B cell (primary cell): ENCODE measurements at regions not wholly inside any gene's neighbourhood (a gene's known extent, or its start where the extent isn't known, plus 50 kb on each side); places are given as distances from the start of the nearest gene placed in this dataset.

Experiments used
- ATAC-seq: fragments of 200-7000 bp; cut with Tn5 transposase; one replicate; pipeline ENCODE4 v1.10.0; 2021; ENCODE audit warnings: low read depth, mild to moderate bottlenecking, moderate number of reproducible peaks, moderate library complexity
- CTCF ChIA-PET: fragments of 350-600 bp; sonication (Branson Sonifier 250); formaldehyde crosslinking; loops from one replicate; lab custom pipeline; 2021; ENCODE audit warnings: antibody characterized with exemption, inconsistent platforms; lab: Charles Lee
- POLR2A ChIA-PET: fragments of 350-600 bp; sonication (Branson Sonifier 250); formaldehyde crosslinking; loops from one replicate; lab custom pipeline; 2021; ENCODE audit warnings: antibody characterized with exemption; lab: Charles Lee
- DNase-seq: peaks from one replicate; pipeline ENCODE4 v3.0.0; 2013
- H2AFZ ChIP-seq: 2 replicates; pipeline ENCODE4 v1.6.1; 2012; ENCODE audit warnings: mild to moderate bottlenecking, low read depth, low read length; ENCODE audit not compliant: insufficient read depth, poor library complexity, severe bottlenecking
- H3K27ac ChIP-seq, 2 donors: 1 replicate in 1 of 2; 2 replicates in 1 of 2; pipeline ENCODE4 v1.5.1; 2012 to 2013; ENCODE audit warnings: low read length in 2 of 2, mild to moderate bottlenecking in 2 of 2, moderate library complexity in 1 of 2
- H3K27me3 ChIP-seq, 4 experiments: fragments of 200-600 bp in 1 of 4; sonication (generic) in 1 of 4; replicated peaks in 1 of 4; 1 replicate in 2 of 4; 2 replicates in 2 of 4; pipeline versions ENCODE4 v1.6.1 to v1.7.0; 2013 to 2016; ENCODE audit warnings: low read length in 3 of 4, mild to moderate bottlenecking in 2 of 4, mixed read lengths in 1 of 4, moderate library complexity in 1 of 4; ENCODE audit not compliant: insufficient read depth in 4 of 4, control insufficient read depth in 3 of 4; ENCODE audit errors: control extremely low read depth in 1 of 4
- H3K36me3 ChIP-seq, 2 experiments: replicated peaks in 1 of 2; 1 replicate in 1 of 2; 2 replicates in 1 of 2; pipeline versions ENCODE4 v1.6.1 to v1.7.1; 2013; ENCODE audit warnings: low read length in 1 of 2; ENCODE audit not compliant: insufficient read depth in 2 of 2, control insufficient read depth in 1 of 2; ENCODE audit errors: control extremely low read depth in 1 of 2, extremely low read depth in 1 of 2
- H3K4me1 ChIP-seq, 2 donors: fragments of 200-600 bp in 1 of 2; sonication (generic) in 1 of 2; 1 replicate in 1 of 2; 2 replicates in 1 of 2; pipeline versions ENCODE4 v1.5.1 to v1.6.1; 2013 to 2017; ENCODE audit warnings: low read length in 2 of 2; ENCODE audit not compliant: control insufficient read depth in 2 of 2, insufficient read depth in 2 of 2
- H3K4me2 ChIP-seq: replicated peaks from 2 replicates; pipeline ENCODE3; 2012; ENCODE audit warnings: mild to moderate bottlenecking, low read depth, low read length; ENCODE audit not compliant: poor library complexity, severe bottlenecking
- H3K4me3 ChIP-seq, 5 experiments: fragments of 200-600 bp in 1 of 5; sonication (generic) in 1 of 5; 1 replicate in 3 of 5; 2 replicates in 2 of 5; pipeline versions ENCODE4 v1.5.1 to v1.7.0; 2011 to 2016; ENCODE audit warnings: low read length in 4 of 5, mild to moderate bottlenecking in 4 of 5, low read depth in 2 of 5, control low read depth in 1 of 5, moderate library complexity in 1 of 5; ENCODE audit not compliant: insufficient read depth in 1 of 5; ENCODE audit errors: control extremely low read depth in 1 of 5, extremely low read depth in 1 of 5
- H3K79me2 ChIP-seq: fragments of 200-600 bp; sonication (generic); one replicate; pipeline ENCODE4 v1.6.0; 2016; ENCODE audit warnings: low read length; ENCODE audit not compliant: control insufficient read depth, insufficient read depth
- H3K9ac ChIP-seq: fragments of 200-600 bp; sonication (generic); 2 replicates; pipeline ENCODE4 v1.6.1; 2017; ENCODE audit warnings: mild to moderate bottlenecking, low read length, moderate library complexity
- H3K9me3 ChIP-seq, 3 donors: one replicate each; pipeline versions ENCODE4 v1.6.1 to v1.7.1; 2013; ENCODE audit warnings: low read length in 2 of 3; ENCODE audit not compliant: control insufficient read depth in 2 of 3, insufficient read depth in 1 of 3; ENCODE audit errors: control extremely low read depth in 1 of 3
- H4K20me1 ChIP-seq: 2 replicates; pipeline ENCODE4 v1.6.0; 2012; ENCODE audit warnings: mild to moderate bottlenecking, low read length; ENCODE audit not compliant: insufficient read depth, control insufficient read depth, poor library complexity, severe bottlenecking
- H3K27ac Mint-ChIP-seq: one replicate; pipeline ENCODE4 v1.8.0; 2021; ENCODE audit warnings: mixed read lengths
- H3K27me3 Mint-ChIP-seq: one replicate; pipeline ENCODE4 v1.8.0; 2021; ENCODE audit warnings: mixed read lengths
- H3K4me1 Mint-ChIP-seq: one replicate; pipeline ENCODE4 v1.8.0; 2021; ENCODE audit warnings: mixed read lengths
- H3K4me3 Mint-ChIP-seq: one replicate; pipeline ENCODE4 v1.8.0; 2021; ENCODE audit warnings: mixed read lengths
- H3K9me3 Mint-ChIP-seq: one replicate; pipeline ENCODE4 v1.8.0; 2022; ENCODE audit warnings: mixed read lengths; ENCODE audit not compliant: insufficient read depth
- CTCF ChIP-seq: fragments of 200-600 bp; IDR thresholded peaks from one replicate; pipeline ENCODE4 v1.8.0; 2022; ENCODE audit warnings: antibody characterized with exemption, mild to moderate bottlenecking
- EZH2 ChIP-seq: IDR thresholded peaks from 2 replicates; pipeline ENCODE4 v1.6.1; 2012; ENCODE audit warnings: borderline replicate concordance, low read depth, mild to moderate bottlenecking, moderate library complexity, low read length; ENCODE audit not compliant: insufficient read depth, poor library complexity, severe bottlenecking
- WGBS: methylation state at CpG from one replicate; pipeline ENCODE4 v1.1.5; 2013; ENCODE audit warnings: missing lambda C conversion rate; ENCODE audit not compliant: insufficient coverage; 5-methylcytosine and 5-hydroxymethylcytosine counted together
- intact Hi-C: fragments of 100-400 bp; cut with micrococcal nuclease; formaldehyde crosslinking; loops from one replicate; pipeline ENCODE4 v1.10.0; 2022

GRCh38 chr20:58140787-58141425, 87.5 kb downstream of the ANKRD60 start:
- Histone ChIP-seq H3K36me3 (no peaks in the 10 kb centered on the region), H3K4me3 (no peak overlapping the region), H3K4me1 (no peaks in the 10 kb centered on the region), H3K27me3 (peaks cover 0 to 5% (median 0%) of the 10 kb centered on the region in 4 experiments), H3K4me2 (no peak overlapping the region), H3K79me2 (no peaks in the 10 kb centered on the region), H3K27ac (no peak overlapping the region), H3K9me3 (no peaks in the 10 kb centered on the region), H3K9ac (no peak overlapping the region), H4K20me1 (no peaks in the 10 kb centered on the region), H2AFZ (no peak overlapping the region)
- DNase-seq = no peak
- intact Hi-C loops = no loop called here
- H3K27me3 Mint-ChIP-seq = peaks cover 34% of the 10 kb centered on the region
- H3K9me3 Mint-ChIP-seq = no peaks in the 10 kb centered on the region
- WGBS = no CpG with 5 or more reads among the region's 3 CpGs
- ChIA-PET CTCF (no interaction called here), POLR2A (no interaction called here)
- ATAC-seq = no peak
- H3K27ac Mint-ChIP-seq = no peak overlapping the region
- TF ChIP-seq CTCF (no peak), EZH2 (no peak)
- H3K4me3 Mint-ChIP-seq = no peak overlapping the region
- no peaks in the 10 kb centered on the region for H3K4me1 Mint-ChIP-seq

GRCh38 chr20:58139849-58140786, 88.3 kb downstream of the ANKRD60 start:
- Mint-ChIP-seq H3K27me3 (peaks cover 42% of the 10 kb centered on the region), H3K4me3 (no peak overlapping the region), H3K27ac (no peak overlapping the region), H3K9me3 (no peaks in the 10 kb centered on the region), H3K4me1 (no peaks in the 10 kb centered on the region)
- Histone ChIP-seq H2AFZ (no peak overlapping the region), H4K20me1 (no peaks in the 10 kb centered on the region), H3K9me3 (no peaks in the 10 kb centered on the region), H3K27ac (no peak overlapping the region), H3K4me1 (no peaks in the 10 kb centered on the region), H3K9ac (no peak overlapping the region), H3K27me3 (peaks cover 0 to 3% (median 0%) of the 10 kb centered on the region in 4 experiments), H3K36me3 (no peaks in the 10 kb centered on the region), H3K4me2 (no peak overlapping the region), H3K79me2 (no peaks in the 10 kb centered on the region), H3K4me3 (no peak overlapping the region)
- intact Hi-C loops = no loop called here
- ChIA-PET CTCF (no interaction called here), POLR2A (no interaction called here)
- ATAC-seq (no peak), DNase-seq (no peak)
- TF ChIP-seq EZH2 (no peak), CTCF (no peak)
- WGBS = 78% methylated on average over 15 of the region's 19 CpGs
